ENCODE measurements at regions not wholly inside any gene's neighbourhood (a gene's known extent, or its start where the extent isn't known, plus 50 kb on each side); places are given as distances from the start of the nearest gene placed in this dataset.

DNA sequence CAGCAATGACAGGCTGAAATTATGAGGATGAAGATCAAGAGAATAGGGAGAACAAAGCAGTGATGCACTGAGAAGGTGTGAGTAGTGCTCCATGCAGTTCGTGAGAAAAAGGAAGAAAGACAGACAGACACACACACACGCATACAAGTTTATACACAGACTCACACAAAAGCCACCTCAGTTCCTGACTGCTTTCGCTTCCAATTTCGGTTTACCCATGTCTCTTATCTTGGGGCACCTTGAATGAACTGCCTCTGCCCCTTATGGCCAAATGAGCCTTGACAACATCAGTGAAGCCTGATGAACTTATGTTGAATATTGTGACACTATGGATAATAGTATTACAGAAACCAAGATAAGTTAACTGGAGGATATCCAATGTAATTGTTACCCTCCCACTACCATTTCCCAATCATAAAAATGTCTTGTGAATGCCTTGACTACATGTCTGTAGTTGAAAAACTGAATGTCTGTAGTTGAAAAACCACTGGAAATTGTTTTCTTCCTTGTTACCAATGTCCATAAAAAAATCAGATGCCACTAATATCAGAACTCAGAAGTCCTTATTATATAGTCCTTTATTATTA lies 380.4 kb upstream of the DDHD1 start:
- ChIA-PET CTCF (ENCODE audit: low intra/inter-chr PET ratio) (no interaction called here), POLR2A (no interaction called here)
- Histone ChIP-seq H2AFZ (ENCODE audit: low read depth, low read length) (no peak overlapping the region), H3K36me3 (ENCODE audit: control insufficient read depth, insufficient read depth, low read length) (no peaks in the 10 kb centered on the region), H3K79me2 (ENCODE audit: control insufficient read depth, insufficient read depth, low read length) (no peaks in the 10 kb centered on the region), H3K9ac (ENCODE audit: insufficient read depth in 1 of 2, low read depth in 2 of 2, low read length in 2 of 2) (no peak overlapping the region), H3K4me3 (no peak overlapping the region), H3K9me3 (replicated peaks; ENCODE audit: control insufficient read depth, insufficient read depth, low read depth, low read length) (no peaks in the 10 kb centered on the region), H3K4me1 (replicated peaks in 1 of 2; ENCODE audit: control insufficient read depth in 2 of 2, insufficient read depth in 2 of 2, low read length in 2 of 2) (no peaks in the 10 kb centered on the region), H3K4me2 (ENCODE audit: insufficient read depth, low read length) (no peak overlapping the region), H4K20me1 (replicated peaks; ENCODE audit: control insufficient read depth, insufficient read depth, low read length) (no peaks in the 10 kb centered on the region), H3K27ac (ENCODE audit: extremely low read depth, low read depth, low read length) (no peak overlapping the region), H3K27me3 (ENCODE audit: control insufficient read depth in 2 of 2, insufficient read depth in 2 of 2, low read length in 2 of 2) (no peaks in the 10 kb centered on the region), H3K9me1 (ENCODE audit: control insufficient read depth, insufficient read depth, low read length) (no peaks in the 10 kb centered on the region)
- no peak for ATAC-seq
- FAIRE-seq, result no peak
- in situ Hi-C loops (cut with MboI), result loop anchor here (25.0 kb wide), 1 partner anchor 1254 kb away; no protein-coding TSS in a partner anchor
- DNase-seq (ENCODE audit: extremely low read depth in 1 of 4, low spot score in 3 of 4), result no peak
- no TSS peak for BruUV-seq (replicated peaks)
- 0% methylated on average over 3 of the region's 4 CpGs for WGBS (ENCODE audit: insufficient coverage, low coverage, missing lambda C conversion rate)
- intact Hi-C loops (cut with micrococcal nuclease), result no loop called here
- TF ChIP-seq RB1 (IDR thresholded peaks at IDR 0.05; ENCODE audit: low read depth), result no peak
- no peak for TF ChIP-seq POLR2B (IDR thresholded peaks at IDR 0.05; ENCODE audit: low read depth, partially characterized antibody)
- no peak for TF ChIP-seq PTRF (tag; IDR thresholded peaks at IDR 0.05)
- TF ChIP-seq MCM2 (IDR thresholded peaks at IDR 0.05; ENCODE audit: low read depth), result no peak
- no peak for TF ChIP-seq ZNF696 (CRISPR knock-in tag; conservative IDR thresholded peaks at IDR 0.05)
- TF ChIP-seq, protein P1, sequence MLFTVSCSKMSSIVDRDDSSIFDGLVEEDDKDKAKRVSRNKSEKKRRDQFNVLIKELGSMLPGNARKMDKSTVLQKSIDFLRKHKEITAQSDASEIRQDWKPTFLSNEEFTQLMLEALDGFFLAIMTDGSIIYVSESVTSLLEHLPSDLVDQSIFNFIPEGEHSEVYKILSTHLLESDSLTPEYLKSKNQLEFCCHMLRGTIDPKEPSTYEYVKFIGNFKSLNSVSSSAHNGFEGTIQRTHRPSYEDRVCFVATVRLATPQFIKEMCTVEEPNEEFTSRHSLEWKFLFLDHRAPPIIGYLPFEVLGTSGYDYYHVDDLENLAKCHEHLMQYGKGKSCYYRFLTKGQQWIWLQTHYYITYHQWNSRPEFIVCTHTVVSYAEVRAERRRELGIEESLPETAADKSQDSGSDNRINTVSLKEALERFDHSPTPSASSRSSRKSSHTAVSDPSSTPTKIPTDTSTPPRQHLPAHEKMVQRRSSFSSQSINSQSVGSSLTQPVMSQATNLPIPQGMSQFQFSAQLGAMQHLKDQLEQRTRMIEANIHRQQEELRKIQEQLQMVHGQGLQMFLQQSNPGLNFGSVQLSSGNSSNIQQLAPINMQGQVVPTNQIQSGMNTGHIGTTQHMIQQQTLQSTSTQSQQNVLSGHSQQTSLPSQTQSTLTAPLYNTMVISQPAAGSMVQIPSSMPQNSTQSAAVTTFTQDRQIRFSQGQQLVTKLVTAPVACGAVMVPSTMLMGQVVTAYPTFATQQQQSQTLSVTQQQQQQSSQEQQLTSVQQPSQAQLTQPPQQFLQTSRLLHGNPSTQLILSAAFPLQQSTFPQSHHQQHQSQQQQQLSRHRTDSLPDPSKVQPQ (CRISPR knock-in tag; IDR thresholded peaks at IDR 0.05; ENCODE audit: borderline replicate concordance), result no peak
- no peak for TF ChIP-seq ZZZ3 (IDR thresholded peaks at IDR 0.05)
- no peak for TF ChIP-seq ZNF445 (CRISPR knock-in tag; IDR thresholded peaks at IDR 0.05; ENCODE audit: low read depth)
- no peak for TF ChIP-seq ZNF408 (CRISPR knock-in tag; IDR thresholded peaks at IDR 0.05; ENCODE audit: low read depth)
- TF ChIP-seq GABPB1 (CRISPR knock-in tag; IDR thresholded peaks at IDR 0.05), result no peak
- TF ChIP-seq, protein P2, sequence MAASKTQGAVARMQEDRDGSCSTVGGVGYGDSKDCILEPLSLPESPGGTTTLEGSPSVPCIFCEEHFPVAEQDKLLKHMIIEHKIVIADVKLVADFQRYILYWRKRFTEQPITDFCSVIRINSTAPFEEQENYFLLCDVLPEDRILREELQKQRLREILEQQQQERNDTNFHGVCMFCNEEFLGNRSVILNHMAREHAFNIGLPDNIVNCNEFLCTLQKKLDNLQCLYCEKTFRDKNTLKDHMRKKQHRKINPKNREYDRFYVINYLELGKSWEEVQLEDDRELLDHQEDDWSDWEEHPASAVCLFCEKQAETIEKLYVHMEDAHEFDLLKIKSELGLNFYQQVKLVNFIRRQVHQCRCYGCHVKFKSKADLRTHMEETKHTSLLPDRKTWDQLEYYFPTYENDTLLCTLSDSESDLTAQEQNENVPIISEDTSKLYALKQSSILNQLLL (CRISPR knock-in tag; IDR thresholded peaks at IDR 0.05; ENCODE audit: borderline replicate concordance), result no peak
